C4-2B (cell line): ENCODE measurements at regions not wholly inside any gene's neighbourhood (a gene's known extent, or its start where the extent isn't known, plus 50 kb on each side); places are given as distances from the start of the nearest gene placed in this dataset.

ENCODE experiments used
- CTCF ChIP-seq: fragments of 450-650 bp; conservative IDR thresholded peaks from 2 replicates; pipeline ENCODE4 v1.5.1; 2017; ENCODE audit warnings: mild to moderate bottlenecking
- ZFX ChIP-seq: fragments of 450-650 bp; IDR thresholded peaks from 2 replicates; pipeline ENCODE4 v1.6.1; 2017

DNA sequence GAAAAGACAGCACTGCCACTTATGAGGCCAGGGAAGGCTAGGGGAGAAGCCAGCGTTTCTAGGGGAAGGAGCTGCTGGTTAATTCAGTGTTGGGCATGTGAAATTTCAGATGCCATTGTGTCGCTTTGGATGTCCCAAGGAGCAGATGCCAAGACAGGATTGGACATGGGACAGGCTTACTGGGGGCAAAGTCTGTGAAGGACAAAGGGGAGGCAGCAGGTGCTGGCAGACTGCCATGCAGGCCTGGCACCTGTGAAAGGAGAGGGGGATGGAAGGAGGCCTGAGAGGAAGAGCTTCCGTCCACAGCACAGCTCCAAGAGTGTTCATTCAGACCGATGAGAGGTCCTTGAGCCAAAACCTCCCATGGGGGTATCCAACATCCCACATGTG lies 255.5 kb upstream of the RPL38 start:
- TF ChIP-seq CTCF (no peak), ZFX (no peak)
